DMS 273 (cell line): ENCODE measurements at regions not wholly inside any gene's neighbourhood (a gene's known extent, or its start where the extent isn't known, plus 50 kb on each side); places are given as distances from the start of the nearest gene placed in this dataset.

Experiments
- DNase-seq: peaks from one replicate; lab custom pipeline; 2025; ENCODE audit not compliant: unreplicated experiment; lab: John Stamatoyannopoulos, UW

DNA sequence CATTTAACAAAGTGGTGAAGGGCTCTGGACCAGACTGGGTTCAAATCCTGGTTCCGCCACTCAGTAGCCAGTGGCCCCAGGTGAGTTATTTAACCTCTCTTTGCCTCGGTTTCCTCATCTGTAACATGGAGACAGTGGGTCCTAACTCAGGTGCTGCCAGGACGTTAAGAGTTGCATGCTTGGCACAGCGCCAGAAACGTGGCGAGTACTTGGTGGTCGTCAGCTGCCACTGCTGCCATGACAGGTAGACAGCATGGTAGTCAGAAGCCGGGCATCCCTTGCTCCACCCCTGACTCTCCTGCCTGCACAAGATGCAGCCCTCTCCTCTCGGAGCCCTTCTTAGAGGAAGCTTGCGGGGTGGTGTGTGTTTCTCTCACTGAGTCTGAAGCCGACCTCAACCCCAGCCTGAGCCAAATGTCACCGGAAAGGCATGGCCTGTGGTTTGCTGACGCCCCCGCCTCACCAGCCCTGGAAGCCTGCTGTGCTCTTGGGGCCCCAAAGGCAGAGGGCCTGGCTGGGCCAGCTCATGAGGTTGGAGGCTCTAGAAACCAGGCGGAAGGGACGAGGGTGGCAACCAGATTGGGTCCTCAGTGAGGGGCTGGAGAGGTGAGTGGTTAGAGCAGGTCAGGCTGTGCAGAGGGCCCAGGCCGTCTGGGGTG lies 160.8 kb upstream of the TLE3 start:
- DNase-seq = peak; percentile 40

DNA sequence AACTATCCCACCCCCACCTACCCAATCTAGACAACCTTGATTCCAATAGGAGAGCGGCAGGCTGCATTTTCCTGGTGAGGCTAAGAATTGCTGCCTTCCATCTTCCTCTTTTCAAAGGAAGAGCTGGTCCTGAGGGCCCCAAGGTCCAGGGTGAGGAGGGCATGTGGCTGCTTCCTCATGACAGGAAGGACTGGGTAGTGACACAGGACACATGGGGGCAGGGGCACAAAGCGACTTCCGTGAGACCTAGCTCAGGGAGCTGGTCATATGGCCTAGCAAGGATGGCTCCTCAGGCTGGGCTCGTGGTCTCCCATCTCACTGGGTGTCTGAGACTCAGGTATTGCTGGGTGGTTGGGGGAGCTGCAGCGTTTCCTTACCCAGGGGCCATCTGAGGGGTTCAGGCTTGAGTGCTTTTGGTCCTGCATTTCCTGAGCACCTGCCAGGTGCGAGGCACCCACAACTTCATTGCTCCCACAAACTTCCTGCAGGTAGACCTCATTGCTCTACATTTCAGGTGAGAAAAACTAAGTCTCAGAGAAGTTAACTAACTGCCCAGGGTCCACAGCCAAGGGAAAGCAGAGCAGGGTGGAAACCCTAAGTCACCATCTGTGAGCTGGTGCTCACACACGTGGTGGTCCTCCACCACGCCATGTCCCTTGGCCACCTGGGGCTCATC lies 160.0 kb upstream of the TLE3 start:
- no peak for DNase-seq

DNA sequence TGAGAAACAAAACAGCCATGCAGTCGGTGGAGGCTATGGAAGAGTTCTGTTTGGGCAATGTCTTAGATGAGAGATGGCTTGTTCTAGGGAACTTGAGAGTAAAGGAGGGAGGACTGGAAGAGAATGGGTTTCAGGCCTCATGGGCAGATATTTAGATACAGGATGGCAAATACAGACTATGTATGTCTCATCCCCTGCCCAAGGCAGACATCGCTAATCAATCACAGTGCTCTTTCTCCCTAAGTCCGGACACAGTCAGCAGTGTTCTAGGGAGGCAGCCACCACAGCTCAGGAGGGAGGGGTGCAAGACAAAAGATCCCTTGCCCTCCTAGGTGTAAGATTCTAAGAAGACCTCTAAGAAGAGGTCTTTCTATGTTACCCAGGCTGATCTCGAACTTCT lies 159.3 kb upstream of the TLE3 start:
- DNase-seq = no peak

DNA sequence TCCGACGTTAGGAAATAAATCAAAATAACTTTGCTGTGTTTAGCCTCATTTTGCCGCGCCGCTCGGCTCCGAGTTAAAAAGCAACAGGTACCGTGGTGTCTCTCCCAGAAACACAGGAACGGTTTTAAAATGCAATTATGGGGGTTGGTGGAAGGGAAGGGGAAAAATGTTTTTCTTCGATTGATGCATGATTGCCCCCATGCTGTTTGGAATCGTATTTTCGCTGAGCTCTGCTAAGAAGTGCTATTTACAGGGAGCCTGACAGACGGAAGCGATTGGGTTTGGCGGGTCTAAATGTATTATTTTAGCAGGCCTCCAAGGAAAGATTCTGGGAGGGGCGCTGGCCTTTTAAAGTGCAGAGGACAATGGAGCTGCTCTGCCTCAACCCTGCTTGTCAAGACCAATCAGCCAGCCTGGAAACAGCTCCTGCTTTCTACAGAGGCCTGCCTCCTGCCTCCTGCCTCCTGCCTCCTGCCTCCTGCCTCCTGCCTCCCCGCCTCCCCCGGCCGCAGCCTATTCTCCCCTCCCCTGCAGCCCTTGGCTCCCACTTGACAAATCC lies 156.7 kb upstream of the TLE3 start:
- DNase-seq = no peak

DNA sequence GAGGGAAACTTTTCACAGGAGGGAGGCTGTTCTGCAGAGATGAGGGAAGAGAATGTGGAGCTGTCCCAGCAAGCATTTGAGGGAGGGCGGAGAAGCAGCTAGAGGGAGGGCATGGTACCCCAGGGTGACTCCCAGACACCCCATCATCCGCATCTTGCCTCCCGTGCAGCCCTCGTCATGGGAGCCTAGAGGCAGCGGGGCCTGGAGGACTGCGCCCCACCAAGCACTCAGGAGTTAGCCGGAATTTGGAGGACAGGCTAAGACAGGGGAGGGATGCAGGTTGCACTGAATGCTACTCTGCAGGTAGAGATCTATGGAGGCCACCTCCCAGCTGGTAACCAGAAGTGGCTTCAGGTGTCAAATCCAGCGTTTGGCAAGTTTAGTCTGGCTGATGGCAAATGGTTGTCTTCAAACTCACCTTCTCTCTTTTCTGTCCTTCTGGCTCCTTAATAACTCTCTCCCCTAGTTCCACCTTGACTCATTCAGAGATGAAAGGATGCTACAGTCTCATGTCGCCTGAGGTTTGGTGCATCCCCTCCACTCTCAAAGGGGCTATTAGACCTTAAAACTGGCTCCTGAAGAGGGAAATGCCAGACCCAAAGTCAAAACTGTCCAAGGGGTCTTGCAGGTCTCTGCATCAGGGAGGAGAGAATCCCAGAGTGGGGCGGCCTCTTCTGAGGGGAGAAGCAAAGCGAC lies 155.9 kb upstream of the TLE3 start:
- no peak for DNase-seq

DNA sequence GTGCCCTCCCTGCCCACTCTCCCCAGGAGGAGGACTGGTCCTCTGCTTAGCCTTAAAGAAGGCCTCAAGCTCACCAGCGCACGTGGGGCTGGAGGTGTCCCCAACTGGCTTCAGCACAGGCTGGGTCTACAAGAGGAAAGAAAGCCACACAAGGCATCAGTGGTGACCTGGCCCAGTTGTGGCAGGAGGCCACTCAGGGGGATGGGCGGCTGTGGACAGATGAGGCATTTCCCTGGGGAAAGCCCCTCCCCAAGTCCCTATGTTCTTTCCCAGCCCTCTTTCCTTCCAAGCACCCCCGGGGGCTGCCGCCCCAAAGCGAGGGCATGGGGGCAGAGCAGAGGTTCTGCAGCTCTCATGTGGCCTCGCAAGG lies 155.2 kb upstream of the TLE3 start:
- DNase-seq = no peak

DNA sequence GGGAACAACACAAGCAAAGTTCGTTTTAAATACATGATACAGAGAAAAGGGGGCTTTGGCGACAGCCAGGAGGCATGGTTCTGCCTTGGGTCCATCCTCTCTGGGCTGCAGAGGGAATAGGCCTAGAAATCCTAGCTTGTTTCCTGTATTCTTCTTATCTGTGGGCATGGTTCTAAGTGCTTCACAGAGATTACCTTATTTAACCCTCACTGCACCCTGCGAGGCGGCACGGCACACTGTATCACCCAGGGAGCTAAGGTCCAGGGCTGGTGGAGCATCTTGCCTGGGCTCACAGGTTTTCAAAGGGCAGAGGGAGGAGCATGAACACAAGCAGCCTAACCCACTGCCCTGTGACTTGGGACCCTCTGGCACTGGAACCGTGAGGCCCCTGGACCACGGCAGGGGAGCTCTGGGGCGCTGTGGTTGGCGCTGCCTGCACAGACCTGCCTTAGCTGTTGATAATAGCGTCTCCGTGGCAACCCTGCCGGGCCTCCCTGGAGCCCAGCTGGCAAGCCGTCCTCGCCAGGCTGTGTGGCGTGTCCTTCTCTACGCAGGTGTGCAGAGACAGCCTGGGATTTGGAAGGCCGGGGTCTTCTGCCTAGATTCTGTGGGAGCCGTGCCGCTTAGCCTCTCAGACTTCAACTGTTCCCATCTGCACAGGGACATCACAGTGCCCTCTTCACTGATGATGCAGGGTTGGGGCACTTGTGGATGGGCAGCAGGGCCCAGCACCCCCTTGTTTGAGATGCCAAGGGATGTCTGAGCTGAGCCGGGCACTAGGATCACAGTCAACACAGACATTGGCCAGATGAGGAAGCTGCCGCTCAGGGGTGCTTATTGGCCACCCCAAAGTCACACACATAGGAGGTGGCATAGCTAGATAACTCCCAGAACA lies 154.6 kb upstream of the TLE3 start:
- peak; percentile 84 for DNase-seq

DNA sequence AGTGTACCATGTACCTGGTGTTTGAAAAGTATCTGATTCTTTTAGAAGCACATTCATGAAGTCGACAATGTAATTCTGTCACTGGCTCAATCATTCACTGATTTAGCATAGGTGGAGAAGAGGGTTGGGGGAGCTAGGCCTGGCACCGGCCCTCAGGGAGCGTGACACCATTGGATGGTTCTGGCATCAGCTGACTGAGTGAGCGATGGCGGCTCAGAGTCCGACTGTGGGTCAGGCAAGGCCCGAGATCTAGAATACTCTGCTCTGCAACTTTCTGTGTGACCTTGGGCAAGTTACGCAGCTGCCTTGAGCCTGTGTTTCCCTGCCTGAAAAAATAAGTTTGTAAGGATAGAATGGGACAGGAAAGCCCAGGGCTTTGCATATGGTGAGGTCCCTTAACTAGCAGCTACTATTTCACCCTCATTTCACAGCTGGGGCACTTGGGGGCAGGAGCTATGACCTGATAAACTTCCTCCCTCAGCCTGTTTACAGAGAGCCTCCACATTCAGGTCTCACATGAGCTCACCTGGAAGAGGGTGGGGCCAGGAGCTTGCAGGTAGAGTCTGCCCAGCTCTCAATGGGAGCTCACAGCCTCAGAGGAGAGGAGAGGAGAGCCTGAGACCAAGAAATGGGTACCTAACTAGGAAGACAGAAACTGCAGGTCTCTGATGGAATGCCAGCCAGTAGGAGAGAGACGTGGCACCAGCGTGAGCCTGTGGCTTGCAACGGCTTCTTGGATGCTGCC lies 153.7 kb upstream of the TLE3 start:
- no peak for DNase-seq

DNA sequence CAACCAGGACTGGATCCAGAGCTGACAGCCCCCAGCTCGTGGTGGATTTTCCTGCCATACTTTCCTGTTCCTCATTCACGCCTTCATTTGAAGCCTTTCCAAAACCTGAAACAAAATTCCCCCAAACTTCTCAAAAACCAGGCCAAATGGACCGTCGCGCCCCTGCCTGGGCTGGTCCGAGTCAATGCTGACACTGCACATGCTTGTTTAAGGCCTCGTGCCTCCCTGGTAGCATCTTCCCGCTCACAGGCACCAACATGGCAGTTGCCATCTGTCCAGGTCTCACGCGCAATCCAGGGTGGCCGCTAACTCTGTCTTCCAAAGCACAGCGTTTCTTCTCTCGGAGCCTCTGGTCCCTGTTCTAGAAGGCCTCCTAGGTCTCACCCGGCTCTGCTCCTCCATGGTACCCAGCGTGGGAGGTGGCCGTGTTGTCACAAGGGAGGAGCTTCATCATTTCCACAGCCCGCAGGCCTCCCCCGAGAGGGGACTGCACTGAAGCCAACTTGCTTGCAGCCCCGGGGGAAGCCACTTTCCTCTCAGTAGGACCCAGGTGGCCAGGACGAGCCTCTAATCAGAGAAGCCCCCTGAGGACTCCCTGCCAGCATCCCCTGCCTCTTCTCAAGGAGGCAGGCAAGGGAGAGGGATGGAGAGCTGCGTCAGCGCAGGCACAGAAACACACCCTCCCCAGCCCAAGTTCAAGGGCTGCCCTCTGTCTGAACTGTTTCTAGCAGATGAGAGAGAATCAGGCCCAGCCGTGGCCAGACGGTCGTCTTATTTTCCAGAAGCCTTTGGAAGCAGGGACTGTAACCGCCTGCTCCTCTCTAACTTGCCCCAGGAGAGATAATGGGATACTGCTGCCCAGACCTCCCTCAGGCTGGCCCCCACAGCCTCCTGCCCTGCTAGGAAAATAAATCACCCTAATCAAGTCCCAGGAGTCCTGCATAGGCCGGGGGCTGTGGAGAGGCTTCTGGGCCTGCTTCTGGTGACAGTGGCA lies 152.8 kb upstream of the TLE3 start:
- no peak for DNase-seq

DNA sequence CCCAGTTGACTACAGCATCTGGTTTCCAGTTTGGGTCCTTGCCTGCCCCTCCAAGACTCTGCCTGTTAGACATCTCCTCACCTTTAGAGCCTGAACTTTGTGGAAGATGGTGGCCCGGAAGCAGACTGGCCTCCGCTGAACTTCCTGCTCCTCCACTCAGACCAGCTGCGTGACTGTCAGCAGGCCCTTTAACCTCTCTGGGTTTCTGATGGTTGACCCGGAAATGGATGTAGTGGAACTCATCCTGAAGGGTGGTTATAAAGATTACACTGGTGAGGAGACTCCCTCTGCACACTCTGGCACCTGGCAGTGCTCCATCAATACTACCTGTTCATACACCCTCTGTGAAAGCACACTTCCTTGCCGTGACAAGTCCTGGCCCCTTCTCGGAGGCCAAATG lies 151.9 kb upstream of the TLE3 start:
- no peak for DNase-seq

DNA sequence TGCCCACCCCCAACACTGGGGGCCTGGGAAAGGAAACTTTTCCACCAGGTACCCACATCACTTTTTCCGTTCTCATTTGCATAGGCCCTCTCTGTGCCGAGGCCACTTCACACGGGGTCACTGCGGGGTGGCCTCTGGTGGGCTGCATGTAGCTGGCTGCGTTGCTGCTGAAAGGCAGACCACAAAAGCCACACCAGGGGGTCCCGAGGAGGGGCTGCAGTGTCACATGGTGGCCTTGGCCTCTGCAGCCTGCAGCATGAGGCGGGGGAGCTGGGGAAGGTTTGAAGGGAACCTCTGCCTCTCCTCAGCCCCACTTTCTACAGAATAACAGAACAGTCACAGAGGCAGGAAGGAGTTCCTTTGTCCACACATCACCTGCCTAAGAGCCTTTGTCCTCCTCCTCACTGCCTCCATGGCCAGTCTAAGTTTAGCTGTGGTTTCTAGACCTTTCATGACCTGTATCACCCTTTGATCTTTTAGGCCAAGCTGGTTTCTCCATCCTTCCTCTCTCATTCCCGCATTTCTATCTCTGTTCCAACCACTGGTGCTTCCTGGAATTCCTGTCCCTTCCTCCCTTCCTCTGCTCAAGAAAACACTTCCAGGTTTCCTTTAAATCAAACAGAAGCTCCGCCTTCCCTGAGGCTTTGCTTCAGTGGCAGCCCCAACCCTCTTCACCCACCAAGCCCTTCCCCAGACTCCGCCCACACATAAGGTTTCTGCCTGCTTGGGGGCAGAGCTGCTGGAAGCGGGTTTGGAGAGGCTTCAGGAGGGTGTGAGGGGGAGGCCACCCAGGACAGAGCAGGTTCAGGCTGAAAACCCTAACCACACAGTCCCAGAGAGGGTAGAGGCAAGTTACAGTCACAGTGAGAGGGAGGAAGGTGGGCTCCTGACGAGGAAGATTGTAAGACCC lies 150.7 kb upstream of the TLE3 start:
- peak; percentile 67 for DNase-seq

DNA sequence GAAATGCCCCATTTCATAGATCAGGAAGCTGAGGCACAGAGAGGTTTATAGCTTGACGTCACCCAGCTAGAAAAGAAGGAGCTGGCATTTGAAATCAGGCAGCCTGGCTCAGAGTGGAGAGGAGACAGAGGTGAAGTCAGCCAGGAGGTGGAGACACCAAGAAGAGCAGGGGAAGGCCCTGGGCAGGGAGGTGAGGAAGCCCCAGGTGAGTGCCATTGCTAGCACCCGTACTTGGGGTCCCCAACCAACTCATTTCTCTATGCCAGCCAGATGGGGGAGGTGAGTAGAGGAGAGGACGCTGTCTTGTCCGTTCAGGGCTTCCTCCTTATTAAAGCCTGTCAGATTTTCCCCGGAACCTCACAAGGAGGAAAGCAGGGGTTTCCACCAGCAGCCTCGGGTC lies 149.6 kb upstream of the TLE3 start:
- DNase-seq = no peak

DNA sequence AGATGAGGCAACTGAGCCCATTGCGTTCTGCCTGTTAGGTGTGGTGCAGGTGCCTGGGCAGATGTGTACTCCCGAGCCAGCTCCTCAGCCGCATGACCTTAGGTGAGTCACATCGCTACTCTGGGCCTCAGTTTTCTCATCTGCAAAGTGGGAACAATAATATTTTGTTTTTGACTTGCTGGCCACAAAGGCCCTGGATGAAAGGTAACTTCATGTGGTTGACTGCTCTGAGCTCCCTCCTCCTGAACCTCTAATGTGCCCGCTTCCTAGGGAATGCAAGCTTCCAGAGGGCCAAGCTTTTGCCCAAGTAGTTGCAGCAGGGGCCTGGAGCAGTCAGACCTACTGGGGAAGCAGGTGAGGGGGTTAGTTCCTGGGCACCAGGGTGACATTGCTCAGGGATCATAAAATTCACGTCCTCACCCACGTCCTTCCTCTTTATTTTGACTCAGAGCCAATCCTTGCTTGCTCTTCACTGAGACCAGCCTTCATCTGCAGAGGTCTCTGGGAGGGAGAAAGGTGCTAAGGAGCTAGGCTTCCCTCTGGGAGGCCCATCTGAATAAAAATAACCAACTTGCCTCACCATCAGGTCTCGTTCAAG lies 149.0 kb upstream of the TLE3 start:
- DNase-seq = no peak

DNA sequence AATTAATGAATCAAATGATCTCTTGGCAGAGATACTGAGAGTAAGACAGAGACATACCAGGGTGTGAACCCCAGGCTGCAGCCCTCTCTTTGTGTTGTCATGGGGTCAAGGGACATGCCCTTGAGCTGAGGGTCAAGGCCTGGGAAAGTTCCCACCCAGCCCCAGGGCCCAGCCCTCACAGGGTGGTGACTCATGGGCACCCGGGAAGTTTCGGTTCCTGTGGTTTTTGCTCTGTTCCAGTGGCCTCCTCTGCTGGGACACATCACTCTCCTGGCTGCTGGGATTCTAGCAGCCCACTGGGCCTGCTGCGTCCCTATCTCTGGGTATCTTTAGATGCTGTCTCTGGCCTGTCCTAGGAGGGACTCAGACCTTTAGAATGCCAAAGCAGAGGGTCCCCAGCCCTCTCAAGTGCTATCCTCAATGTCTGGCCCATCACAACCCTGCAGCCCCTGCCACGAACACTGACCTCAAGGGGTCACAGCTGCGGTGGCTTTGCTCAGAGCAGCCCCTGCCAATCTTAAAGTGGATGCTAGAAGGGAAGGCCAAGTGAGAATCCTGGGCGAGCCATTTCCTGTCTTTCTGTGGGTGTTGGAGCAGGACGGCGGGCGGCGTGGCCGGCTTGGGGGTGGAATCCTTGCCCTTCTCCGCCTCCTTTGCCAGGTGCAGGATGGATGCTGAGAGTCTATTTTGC lies 148.4 kb upstream of the TLE3 start:
- DNase-seq = no peak

DNA sequence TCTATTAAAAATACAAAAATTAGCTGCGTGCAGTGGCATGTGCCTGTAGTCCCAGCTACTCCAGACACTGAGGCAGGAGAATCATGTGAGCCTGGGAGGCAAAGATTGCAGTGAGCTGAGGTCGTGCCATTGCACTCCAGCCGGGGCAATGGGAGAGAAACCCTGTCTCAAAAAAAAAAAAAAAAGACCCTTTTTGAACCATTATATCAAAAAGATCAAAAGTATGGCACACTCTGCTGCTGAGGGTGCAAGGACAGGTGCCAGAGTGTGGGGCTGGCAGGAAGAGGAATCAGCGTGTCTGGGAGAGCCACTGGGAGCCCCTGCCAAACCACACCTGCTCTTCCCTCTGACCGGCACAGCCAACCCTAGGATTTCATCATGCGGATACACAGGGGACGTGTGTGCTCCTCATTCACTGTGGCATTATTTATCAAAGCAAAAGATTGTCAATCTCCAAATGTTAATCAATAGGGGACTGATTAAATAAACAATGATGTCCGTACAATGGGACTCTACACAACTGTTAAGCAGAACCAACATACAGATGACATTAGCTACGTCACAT lies 147.3 kb upstream of the TLE3 start:
- no peak for DNase-seq

DNA sequence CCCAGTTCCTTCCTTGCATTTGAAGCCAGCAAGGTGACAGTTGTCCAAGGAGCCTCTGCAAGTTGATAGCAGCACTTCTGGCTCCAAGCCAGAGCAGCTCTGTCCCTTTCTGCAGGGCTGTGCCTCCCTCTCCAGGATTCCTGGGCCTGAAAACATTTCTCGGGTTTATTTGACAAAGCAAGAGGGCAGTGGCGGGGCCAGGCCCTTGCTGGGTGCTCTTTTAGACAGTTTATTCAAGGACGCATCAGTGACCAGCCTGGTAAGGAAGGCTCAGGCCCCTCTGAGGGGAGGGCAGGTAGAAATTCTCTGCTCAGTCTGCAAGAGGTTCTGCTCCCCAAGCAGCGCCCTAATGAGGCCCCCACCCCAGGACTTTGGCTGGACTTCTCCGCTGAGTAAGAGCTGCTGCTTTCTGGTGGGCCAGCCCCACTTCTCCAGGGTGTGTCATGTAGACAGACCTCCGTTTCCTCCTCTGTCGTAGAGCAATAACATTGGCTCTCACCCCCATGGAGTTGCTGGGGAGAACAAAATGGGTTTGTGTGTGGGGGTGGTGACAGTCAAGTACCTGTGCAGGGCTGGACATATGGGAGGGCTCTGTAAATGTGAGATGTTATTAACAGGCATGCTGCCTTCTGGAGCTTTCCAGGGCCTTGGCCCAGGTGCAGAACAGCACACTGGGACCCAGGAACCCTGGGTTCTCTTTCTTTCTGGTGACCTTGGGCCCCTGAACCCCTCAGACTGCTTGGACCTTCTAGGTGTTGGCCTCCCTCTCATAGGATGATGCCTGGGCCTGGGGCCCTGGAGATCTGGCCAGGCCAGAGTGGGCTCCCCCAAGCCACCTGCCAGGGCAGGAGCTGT lies 146.2 kb upstream of the TLE3 start:
- peak; percentile 17 for DNase-seq
